Transverse colon (tissue), 4 donors: ENCODE measurements at regions not wholly inside any gene's neighbourhood (a gene's known extent, or its start where the extent isn't known, plus 50 kb on each side); places are given as distances from the start of the nearest gene placed in this dataset.

Source experiments
- EP300 ChIP-seq: sonication (generic); formaldehyde crosslinking; IDR thresholded peaks from one replicate; pipeline ENCODE4 v1.6.1; 2017; ENCODE audit warnings: antibody characterized with exemption, low read depth
- POLR2A ChIP-seq: fragments of 450-650 bp; IDR thresholded peaks from one replicate; pipeline ENCODE4 v1.6.1; 2016; ENCODE audit warnings: antibody characterized with exemption, mild to moderate bottlenecking, moderate library complexity
- POLR2AphosphoS5 ChIP-seq, 3 donors: sonication (generic); formaldehyde crosslinking; IDR thresholded peaks; one replicate each; pipeline ENCODE4 v1.6.1; 2016; ENCODE audit warnings: antibody characterized with exemption in 3 of 3
- TF ChIP-seq, protein P1 (sequence below), 5 experiments: fragments of 200-600 bp in 3 of 5; fragments of 450-650 bp in 2 of 5; sonication (generic) in 3 of 5; IDR thresholded peaks; 1 replicate in 2 of 5; 2 replicates in 3 of 5; pipeline ENCODE4 v1.5.1; 2016 to 2017; ENCODE audit warnings: antibody characterized with exemption in 5 of 5, inconsistent platforms in 3 of 5, mild to moderate bottlenecking in 2 of 5, moderate library complexity in 1 of 5

- TF ChIP-seq, protein P1, sequence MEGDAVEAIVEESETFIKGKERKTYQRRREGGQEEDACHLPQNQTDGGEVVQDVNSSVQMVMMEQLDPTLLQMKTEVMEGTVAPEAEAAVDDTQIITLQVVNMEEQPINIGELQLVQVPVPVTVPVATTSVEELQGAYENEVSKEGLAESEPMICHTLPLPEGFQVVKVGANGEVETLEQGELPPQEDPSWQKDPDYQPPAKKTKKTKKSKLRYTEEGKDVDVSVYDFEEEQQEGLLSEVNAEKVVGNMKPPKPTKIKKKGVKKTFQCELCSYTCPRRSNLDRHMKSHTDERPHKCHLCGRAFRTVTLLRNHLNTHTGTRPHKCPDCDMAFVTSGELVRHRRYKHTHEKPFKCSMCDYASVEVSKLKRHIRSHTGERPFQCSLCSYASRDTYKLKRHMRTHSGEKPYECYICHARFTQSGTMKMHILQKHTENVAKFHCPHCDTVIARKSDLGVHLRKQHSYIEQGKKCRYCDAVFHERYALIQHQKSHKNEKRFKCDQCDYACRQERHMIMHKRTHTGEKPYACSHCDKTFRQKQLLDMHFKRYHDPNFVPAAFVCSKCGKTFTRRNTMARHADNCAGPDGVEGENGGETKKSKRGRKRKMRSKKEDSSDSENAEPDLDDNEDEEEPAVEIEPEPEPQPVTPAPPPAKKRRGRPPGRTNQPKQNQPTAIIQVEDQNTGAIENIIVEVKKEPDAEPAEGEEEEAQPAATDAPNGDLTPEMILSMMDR (IDR thresholded peaks at IDR 0.05) = no peak
- TF ChIP-seq POLR2AphosphoS5 (IDR thresholded peaks at IDR 0.05) (no peak), POLR2A (no peak), EP300 (no peak)
Measured at GRCh38 chr1:48082271-48082962, 85.2 kb upstream of the TRABD2B start.
